HG03469 (cell line): ENCODE measurements at regions not wholly inside any gene's neighbourhood (a gene's known extent, or its start where the extent isn't known, plus 50 kb on each side); places are given as distances from the start of the nearest gene placed in this dataset.

Experiments used
- ATAC-seq: cut with Tn5 transposase; IDR thresholded peaks from one replicate; pipeline ENCODE4 v1.9.1; 2021; ENCODE audit warnings: mild to moderate bottlenecking, moderate library complexity, moderate number of reproducible peaks; ENCODE audit not compliant: unreplicated experiment

- ATAC-seq = no peak
These were observed 400.9 kb upstream of the MCTP2 start for GRCh38 chr15:93830221-93831080.

GRCh38 chr15:93829115-93829870 lies 402.1 kb upstream of the MCTP2 start:
- ATAC-seq = no peak

- no peak for ATAC-seq
These were observed 404.6 kb upstream of the MCTP2 start for GRCh38 chr15:93826790-93827189.

- no peak for ATAC-seq
These were observed 405.1 kb upstream of the MCTP2 start for GRCh38 chr15:93826293-93826692.

- ATAC-seq = no peak
These were observed 405.7 kb upstream of the MCTP2 start for GRCh38 chr15:93825682-93826081.

GRCh38 chr15:93823971-93824913 lies 407.1 kb upstream of the MCTP2 start:
- ATAC-seq = no peak

- ATAC-seq = no peak
These were observed 410.8 kb upstream of the MCTP2 start for GRCh38 chr15:93820566-93820965.

GRCh38 chr15:93819826-93820225 lies 411.5 kb upstream of the MCTP2 start:
- ATAC-seq = no peak

GRCh38 chr15:93816815-93817214 lies 414.5 kb upstream of the MCTP2 start:
- ATAC-seq = no peak

GRCh38 chr15:93811305-93811704 lies 420.1 kb upstream of the MCTP2 start:
- no peak for ATAC-seq

GRCh38 chr15:93809516-93809915 lies 421.8 kb upstream of the MCTP2 start:
- no peak for ATAC-seq

GRCh38 chr15:93803421-93804152 lies 427.8 kb upstream of the MCTP2 start:
- ATAC-seq = no peak

- ATAC-seq = no peak
These were observed 430.2 kb upstream of the MCTP2 start for GRCh38 chr15:93801206-93801605.

GRCh38 chr15:93800805-93801204 lies 430.6 kb upstream of the MCTP2 start:
- ATAC-seq = no peak

GRCh38 chr15:93789441-93789840 lies 441.9 kb upstream of the MCTP2 start:
- no peak for ATAC-seq

GRCh38 chr15:93780073-93780472 lies 451.3 kb upstream of the MCTP2 start:
- ATAC-seq = no peak

GRCh38 chr15:93779341-93779740 lies 452.0 kb upstream of the MCTP2 start:
- ATAC-seq = no peak

- ATAC-seq = no peak
These were observed 459.9 kb upstream of the MCTP2 start for GRCh38 chr15:93771196-93772030.

- ATAC-seq = no peak
These were observed 460.6 kb upstream of the MCTP2 start for GRCh38 chr15:93770788-93771187.
